SK-N-SH (cell line): ENCODE measurements at regions not wholly inside any gene's neighbourhood (a gene's known extent, or its start where the extent isn't known, plus 50 kb on each side); places are given as distances from the start of the nearest gene placed in this dataset.
A peak's percentile ranks its signal among the peaks of the same experiment; 100 is the strongest.

Experiments
- CTCF ChIA-PET: fragments of 300-600, 350-600 bp; formaldehyde crosslinking; extraction: SDS; loops from one replicate; lab custom pipeline; 2021; lab: Yijun Ruan, JAX
- POLR2A ChIA-PET: fragments of 350-600 bp; sonication (Branson Sonifier 250); formaldehyde crosslinking; extraction: SDS; loops from one replicate; lab custom pipeline; 2020; ENCODE audit warnings: antibody characterized with exemption, inconsistent platforms; lab: Yijun Ruan, JAX
- DNase-seq: peaks from one replicate; pipeline ENCODE4 v3.0.0; 2012
- H2AFZ ChIP-seq: fragments of 200-600 bp; sonication (generic); 2 replicates; pipeline ENCODE4 v1.8.1; 2016; ENCODE audit warnings: antibody characterized with exemption, mild to moderate bottlenecking, low read depth
- H3F3A ChIP-seq: fragments of 200-600 bp; sonication (generic); replicated peaks from 2 replicates; pipeline ENCODE3; 2016; ENCODE audit warnings: antibody characterized with exemption, mild to moderate bottlenecking; ENCODE audit not compliant: insufficient read depth
- H3K27ac ChIP-seq, 2 experiments: fragments of 200-500 bp in 1 of 2; fragments of 200-600 bp in 1 of 2; sonication (Bioruptor generic) in 1 of 2; sonication (generic), shearing (Covaris generic) in 1 of 2; 2 replicates each; pipeline versions ENCODE4 v1.5.1 to v1.6.1; 2014 to 2016; ENCODE audit warnings: low read depth in 2 of 2, inconsistent platforms in 1 of 2, low read length in 1 of 2, mild to moderate bottlenecking in 1 of 2, mixed read lengths in 1 of 2
- H3K27me3 ChIP-seq: fragments of 200-600 bp; sonication (generic), shearing (Covaris generic); 2 replicates; pipeline ENCODE4 v1.6.1; 2016; ENCODE audit warnings: mixed run types; ENCODE audit not compliant: insufficient read depth
- H3K36me3 ChIP-seq, 2 experiments: fragments of 200-500 bp in 1 of 2; fragments of 200-600 bp in 1 of 2; sonication (Bioruptor generic) in 1 of 2; sonication (generic) in 1 of 2; replicated peaks in 1 of 2; 2 replicates each; pipeline versions ENCODE3 to v1.5.1; 2014 to 2016; ENCODE audit warnings: low read length in 1 of 2, mild to moderate bottlenecking in 1 of 2; ENCODE audit not compliant: insufficient read depth in 2 of 2, control insufficient read depth in 1 of 2
- H3K4me1 ChIP-seq, 2 experiments: fragments of 200-500 bp in 1 of 2; fragments of 200-600 bp in 1 of 2; sonication (Bioruptor generic) in 1 of 2; sonication (generic), shearing (Covaris generic) in 1 of 2; 2 replicates each; pipeline versions ENCODE4 v1.5.1 to v1.6.1; 2014 to 2016; ENCODE audit warnings: low read depth in 1 of 2, low read length in 1 of 2, mixed run types in 1 of 2; ENCODE audit not compliant: insufficient read depth in 2 of 2, control insufficient read depth in 1 of 2
- H3K4me2 ChIP-seq: fragments of 200-600 bp; sonication (generic), shearing (Covaris generic); 2 replicates; pipeline ENCODE4 v1.6.1; 2017; ENCODE audit warnings: mixed run types
- H3K4me3 ChIP-seq, 2 experiments: fragments of 200-500 bp in 1 of 2; fragments of 200-600 bp in 1 of 2; sonication (Bioruptor generic) in 1 of 2; sonication (generic), shearing (Covaris generic) in 1 of 2; 2 replicates each; pipeline versions ENCODE4 v1.5.1 to v1.8.1; 2014 to 2016; ENCODE audit warnings: low read depth in 2 of 2, inconsistent platforms in 1 of 2, low read length in 1 of 2, mild to moderate bottlenecking in 1 of 2, mixed read lengths in 1 of 2, moderate library complexity in 1 of 2
- H3K79me2 ChIP-seq: fragments of 200-600 bp; sonication (generic); 2 replicates; pipeline ENCODE4 v1.8.1; 2017; ENCODE audit warnings: mild to moderate bottlenecking; ENCODE audit not compliant: insufficient read depth
- H3K9ac ChIP-seq: fragments of 200-600 bp; sonication (generic); 2 replicates; pipeline ENCODE4 v1.6.1; 2017; ENCODE audit warnings: mixed run types
- H3K9me2 ChIP-seq: fragments of 200-600 bp; sonication (generic); 2 replicates; pipeline ENCODE4 v1.6.1; 2017; ENCODE audit warnings: mixed run types
- H3K9me3 ChIP-seq: fragments of 200-600 bp; sonication (generic); 2 replicates; pipeline ENCODE4 v1.6.1; 2017; ENCODE audit warnings: mixed run types, mild to moderate bottlenecking, moderate library complexity
- H4K20me1 ChIP-seq: fragments of 200-600 bp; sonication (generic); 2 replicates; pipeline ENCODE4 v1.6.1; 2017; ENCODE audit warnings: mild to moderate bottlenecking, mixed run types; ENCODE audit not compliant: insufficient read depth
- ELF1 ChIP-seq: IDR thresholded peaks from 2 replicates; pipeline ENCODE4 v1.4.0; 2012
- EZH2phosphoT487 ChIP-seq: fragments of 200-600 bp; sonication (generic); IDR thresholded peaks from 2 replicates; pipeline ENCODE4 v1.6.1; 2017; ENCODE audit warnings: low read depth, mixed run types, mild to moderate bottlenecking, antibody characterized with exemption, moderate library complexity, borderline replicate concordance
- FOXJ3 ChIP-seq: sonication (generic); formaldehyde crosslinking; IDR thresholded peaks from 2 replicates; pipeline ENCODE4 v1.5.1; 2020; ENCODE audit warnings: mild to moderate bottlenecking, missing genetic modification reagents
- GATA2 ChIP-seq: sonication (generic); formaldehyde crosslinking; IDR thresholded peaks from 2 replicates; pipeline ENCODE4 v1.5.0; 2020; ENCODE audit warnings: mild to moderate bottlenecking, missing genetic modification reagents
- JUND ChIP-seq: IDR thresholded peaks from 2 replicates; pipeline ENCODE4 v1.4.0; 2012
- RFX5 ChIP-seq: IDR thresholded peaks from 2 replicates; pipeline ENCODE4 v1.6.1; 2012; ENCODE audit warnings: mild to moderate bottlenecking, improper control_type of control experiment, low read length
- RXRA ChIP-seq: IDR thresholded peaks from 2 replicates; pipeline ENCODE4 v1.4.0; 2012; ENCODE audit warnings: low read depth, mild to moderate bottlenecking, borderline replicate concordance
- SIN3A ChIP-seq: IDR thresholded peaks from 2 replicates; pipeline ENCODE4 v1.6.1; 2012; ENCODE audit warnings: low read depth, mild to moderate bottlenecking, low read length, moderate library complexity, borderline replicate concordance
- TAF1 ChIP-seq: IDR thresholded peaks from 2 replicates; pipeline ENCODE4 v1.6.1; 2012; ENCODE audit warnings: low read depth, mild to moderate bottlenecking, low read length, moderate library complexity, borderline replicate concordance
- TCF12 ChIP-seq: IDR thresholded peaks from 2 replicates; pipeline ENCODE4 v1.4.0; 2012
- WGBS: methylation state at CpG from one replicate; pipeline ENCODE4 v1.1.6; 2017; ENCODE audit warnings: low lambda C conversion rate; 5-methylcytosine and 5-hydroxymethylcytosine counted together
- TF ChIP-seq, protein P1 (sequence below): fragments of 150-350 bp; IDR thresholded peaks from 2 replicates; pipeline ENCODE4 v1.6.1; 2016; ENCODE audit warnings: mild to moderate bottlenecking, low read depth, low read length
- TF ChIP-seq, protein P2 (sequence below): IDR thresholded peaks from 2 replicates; pipeline ENCODE4 v1.4.0; 2012; ENCODE audit warnings: low read depth
- TF ChIP-seq, protein P3 (sequence below): IDR thresholded peaks from 2 replicates; pipeline ENCODE4; 2012
- TF ChIP-seq, protein P4 (sequence below): IDR thresholded peaks from 2 replicates; pipeline ENCODE4 v1.4.0; 2012; ENCODE audit warnings: low read depth, borderline replicate concordance
- TF ChIP-seq, protein P5 (sequence below): fragments of 200-600 bp; sonication (generic); IDR thresholded peaks from 2 replicates; pipeline ENCODE4 v1.6.1; 2017; ENCODE audit warnings: antibody characterized with exemption, mild to moderate bottlenecking, moderate library complexity

DNA sequence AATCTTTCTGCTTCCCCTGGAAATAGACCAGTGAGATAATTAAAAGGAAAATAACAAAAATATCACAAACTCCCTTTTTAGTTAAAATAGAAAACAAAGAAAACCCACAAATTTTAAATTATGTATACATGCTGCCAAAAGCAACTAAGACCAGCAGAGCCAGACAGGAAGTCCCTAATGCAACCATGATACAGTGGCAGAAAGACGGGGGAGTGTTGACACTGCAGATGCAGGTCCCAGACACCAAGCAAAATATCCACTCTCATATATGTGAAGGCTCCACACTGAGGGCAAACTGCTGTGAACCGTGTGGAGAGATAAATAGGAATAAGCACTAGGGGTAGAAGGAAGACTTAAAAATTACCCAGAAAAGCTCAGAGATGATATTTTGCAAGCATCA, 401.0 kb downstream of the BTG1 start:
- Histone ChIP-seq H3K4me3 (no peak overlapping the region), H3F3A (no peaks in the 10 kb centered on the region), H4K20me1 (no peaks in the 10 kb centered on the region), H3K9ac (no peak overlapping the region), H3K27me3 (no peaks in the 10 kb centered on the region), H3K4me1 (peaks cover 0 to 18% of the 10 kb centered on the region in 2 experiments; a peak in 2 of 4 replicates), H3K36me3 (no peaks in the 10 kb centered on the region), H3K4me2 (no peak overlapping the region), H3K79me2 (no peaks in the 10 kb centered on the region), H3K9me3 (no peaks in the 10 kb centered on the region), H2AFZ (no peak overlapping the region), H3K9me2 (no peaks in the 10 kb centered on the region), H3K27ac (peak overlapping the region in 1 of 2 experiments; percentile 90; a peak in 2 of 4 replicates)
- WGBS, result 26% methylated on average over 2 of the region's 2 CpGs
- TF ChIP-seq SIN3A (no peak), GATA2 (CRISPR knock-in tag) (no peak), RFX5 (no peak), RXRA (no peak), TCF12 (no peak), TAF1 (no peak), FOXJ3 (CRISPR knock-in tag) (no peak), EZH2phosphoT487 (no peak), ELF1 (no peak), JUND (no peak)
- TF ChIP-seq, protein P1, sequence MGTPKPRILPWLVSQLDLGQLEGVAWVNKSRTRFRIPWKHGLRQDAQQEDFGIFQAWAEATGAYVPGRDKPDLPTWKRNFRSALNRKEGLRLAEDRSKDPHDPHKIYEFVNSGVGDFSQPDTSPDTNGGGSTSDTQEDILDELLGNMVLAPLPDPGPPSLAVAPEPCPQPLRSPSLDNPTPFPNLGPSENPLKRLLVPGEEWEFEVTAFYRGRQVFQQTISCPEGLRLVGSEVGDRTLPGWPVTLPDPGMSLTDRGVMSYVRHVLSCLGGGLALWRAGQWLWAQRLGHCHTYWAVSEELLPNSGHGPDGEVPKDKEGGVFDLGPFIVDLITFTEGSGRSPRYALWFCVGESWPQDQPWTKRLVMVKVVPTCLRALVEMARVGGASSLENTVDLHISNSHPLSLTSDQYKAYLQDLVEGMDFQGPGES, result no peak
- TF ChIP-seq, protein P2, sequence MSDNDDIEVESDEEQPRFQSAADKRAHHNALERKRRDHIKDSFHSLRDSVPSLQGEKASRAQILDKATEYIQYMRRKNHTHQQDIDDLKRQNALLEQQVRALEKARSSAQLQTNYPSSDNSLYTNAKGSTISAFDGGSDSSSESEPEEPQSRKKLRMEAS, result no peak
- TF ChIP-seq, protein P3, sequence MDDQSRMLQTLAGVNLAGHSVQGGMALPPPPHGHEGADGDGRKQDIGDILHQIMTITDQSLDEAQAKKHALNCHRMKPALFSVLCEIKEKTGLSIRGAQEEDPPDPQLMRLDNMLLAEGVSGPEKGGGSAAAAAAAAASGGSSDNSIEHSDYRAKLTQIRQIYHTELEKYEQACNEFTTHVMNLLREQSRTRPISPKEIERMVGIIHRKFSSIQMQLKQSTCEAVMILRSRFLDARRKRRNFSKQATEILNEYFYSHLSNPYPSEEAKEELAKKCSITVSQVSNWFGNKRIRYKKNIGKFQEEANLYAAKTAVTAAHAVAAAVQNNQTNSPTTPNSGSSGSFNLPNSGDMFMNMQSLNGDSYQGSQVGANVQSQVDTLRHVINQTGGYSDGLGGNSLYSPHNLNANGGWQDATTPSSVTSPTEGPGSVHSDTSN, result no peak
- TF ChIP-seq, protein P4, sequence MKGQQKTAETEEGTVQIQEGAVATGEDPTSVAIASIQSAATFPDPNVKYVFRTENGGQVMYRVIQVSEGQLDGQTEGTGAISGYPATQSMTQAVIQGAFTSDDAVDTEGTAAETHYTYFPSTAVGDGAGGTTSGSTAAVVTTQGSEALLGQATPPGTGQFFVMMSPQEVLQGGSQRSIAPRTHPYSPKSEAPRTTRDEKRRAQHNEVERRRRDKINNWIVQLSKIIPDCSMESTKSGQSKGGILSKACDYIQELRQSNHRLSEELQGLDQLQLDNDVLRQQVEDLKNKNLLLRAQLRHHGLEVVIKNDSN, result no peak
- TF ChIP-seq, protein P5, sequence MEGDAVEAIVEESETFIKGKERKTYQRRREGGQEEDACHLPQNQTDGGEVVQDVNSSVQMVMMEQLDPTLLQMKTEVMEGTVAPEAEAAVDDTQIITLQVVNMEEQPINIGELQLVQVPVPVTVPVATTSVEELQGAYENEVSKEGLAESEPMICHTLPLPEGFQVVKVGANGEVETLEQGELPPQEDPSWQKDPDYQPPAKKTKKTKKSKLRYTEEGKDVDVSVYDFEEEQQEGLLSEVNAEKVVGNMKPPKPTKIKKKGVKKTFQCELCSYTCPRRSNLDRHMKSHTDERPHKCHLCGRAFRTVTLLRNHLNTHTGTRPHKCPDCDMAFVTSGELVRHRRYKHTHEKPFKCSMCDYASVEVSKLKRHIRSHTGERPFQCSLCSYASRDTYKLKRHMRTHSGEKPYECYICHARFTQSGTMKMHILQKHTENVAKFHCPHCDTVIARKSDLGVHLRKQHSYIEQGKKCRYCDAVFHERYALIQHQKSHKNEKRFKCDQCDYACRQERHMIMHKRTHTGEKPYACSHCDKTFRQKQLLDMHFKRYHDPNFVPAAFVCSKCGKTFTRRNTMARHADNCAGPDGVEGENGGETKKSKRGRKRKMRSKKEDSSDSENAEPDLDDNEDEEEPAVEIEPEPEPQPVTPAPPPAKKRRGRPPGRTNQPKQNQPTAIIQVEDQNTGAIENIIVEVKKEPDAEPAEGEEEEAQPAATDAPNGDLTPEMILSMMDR, result no peak
- POLR2A ChIA-PET, result no interaction called here
- CTCF ChIA-PET, result interaction anchor here (1.4 kb wide), 1 partner anchor 10 kb away, joined by 3 read pairs; no protein-coding TSS in a partner anchor
- peak; percentile 10 for DNase-seq
